ENCODE measurements at regions not wholly inside any gene's neighbourhood (a gene's known extent, or its start where the extent isn't known, plus 50 kb on each side); places are given as distances from the start of the nearest gene placed in this dataset.

DNA sequence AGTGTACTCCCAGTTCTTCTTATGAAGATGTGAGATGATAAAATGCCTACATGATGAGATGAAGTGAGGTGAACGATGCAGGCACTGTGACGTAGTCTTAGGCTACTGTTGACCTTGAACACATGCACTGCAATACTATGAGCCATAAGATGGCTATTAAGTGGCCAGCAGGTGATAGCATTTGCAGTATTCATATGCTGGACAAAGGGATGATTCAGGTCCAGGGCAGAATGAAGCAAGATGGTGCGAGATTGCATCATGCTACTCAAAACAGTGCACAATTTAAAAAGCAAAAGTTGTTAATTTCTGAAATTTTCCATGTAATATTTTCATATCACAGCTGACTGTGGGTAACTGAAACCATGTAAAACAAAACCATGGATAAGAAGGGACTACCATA is 781.4 kb downstream of the PCDH18 start:
- no peak for TF ChIP-seq POLR2A (IDR thresholded peaks at IDR 0.05)
- TF ChIP-seq, protein P1, sequence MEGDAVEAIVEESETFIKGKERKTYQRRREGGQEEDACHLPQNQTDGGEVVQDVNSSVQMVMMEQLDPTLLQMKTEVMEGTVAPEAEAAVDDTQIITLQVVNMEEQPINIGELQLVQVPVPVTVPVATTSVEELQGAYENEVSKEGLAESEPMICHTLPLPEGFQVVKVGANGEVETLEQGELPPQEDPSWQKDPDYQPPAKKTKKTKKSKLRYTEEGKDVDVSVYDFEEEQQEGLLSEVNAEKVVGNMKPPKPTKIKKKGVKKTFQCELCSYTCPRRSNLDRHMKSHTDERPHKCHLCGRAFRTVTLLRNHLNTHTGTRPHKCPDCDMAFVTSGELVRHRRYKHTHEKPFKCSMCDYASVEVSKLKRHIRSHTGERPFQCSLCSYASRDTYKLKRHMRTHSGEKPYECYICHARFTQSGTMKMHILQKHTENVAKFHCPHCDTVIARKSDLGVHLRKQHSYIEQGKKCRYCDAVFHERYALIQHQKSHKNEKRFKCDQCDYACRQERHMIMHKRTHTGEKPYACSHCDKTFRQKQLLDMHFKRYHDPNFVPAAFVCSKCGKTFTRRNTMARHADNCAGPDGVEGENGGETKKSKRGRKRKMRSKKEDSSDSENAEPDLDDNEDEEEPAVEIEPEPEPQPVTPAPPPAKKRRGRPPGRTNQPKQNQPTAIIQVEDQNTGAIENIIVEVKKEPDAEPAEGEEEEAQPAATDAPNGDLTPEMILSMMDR (IDR thresholded peaks at IDR 0.05), result no peak
- H3K4me3 ChIP-seq, result no peak overlapping the region
- no peaks in the 10 kb centered on the region for H3K27me3 ChIP-seq
- intact Hi-C loops (cut with DNase I), result no loop called here
- 54% methylated on average over 3 of the region's 3 CpGs for WGBS (ENCODE audit: insufficient coverage, low coverage, low lambda C conversion rate, missing lambda C conversion rate)
- ATAC-seq, result no peak
- DNase-seq, result no peak
- H3K27ac ChIP-seq, result no peak overlapping the region
- no peaks in the 10 kb centered on the region for H3K9me3 ChIP-seq
- H3K4me1 ChIP-seq, result no peaks in the 10 kb centered on the region
- no peaks in the 10 kb centered on the region for H3K36me3 ChIP-seq

DNA sequence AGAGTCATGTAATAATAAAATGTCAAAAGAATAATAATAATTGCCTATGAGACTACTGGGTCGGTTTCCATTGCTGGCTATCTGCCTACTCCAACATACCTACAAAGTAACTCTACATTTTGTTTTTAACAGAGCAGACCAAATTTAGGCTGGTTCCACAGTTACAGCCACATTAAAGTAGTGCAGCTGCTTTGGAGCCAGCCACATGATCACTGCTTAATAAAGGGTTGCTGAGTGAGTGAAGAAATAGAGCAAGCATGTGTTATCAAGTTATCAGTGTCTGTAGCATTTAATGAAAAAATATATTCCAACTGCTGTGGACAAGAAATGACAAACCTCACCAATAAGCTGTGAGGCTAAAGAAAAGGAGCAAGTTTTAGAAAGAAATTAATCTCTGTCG is 782.3 kb downstream of the PCDH18 start:
- intact Hi-C loops (cut with DNase I), result no loop called here
- WGBS (ENCODE audit: insufficient coverage, low coverage, low lambda C conversion rate, missing lambda C conversion rate), result 42% methylated on average over 2 of the region's 2 CpGs
- ATAC-seq, result no peak

DNA sequence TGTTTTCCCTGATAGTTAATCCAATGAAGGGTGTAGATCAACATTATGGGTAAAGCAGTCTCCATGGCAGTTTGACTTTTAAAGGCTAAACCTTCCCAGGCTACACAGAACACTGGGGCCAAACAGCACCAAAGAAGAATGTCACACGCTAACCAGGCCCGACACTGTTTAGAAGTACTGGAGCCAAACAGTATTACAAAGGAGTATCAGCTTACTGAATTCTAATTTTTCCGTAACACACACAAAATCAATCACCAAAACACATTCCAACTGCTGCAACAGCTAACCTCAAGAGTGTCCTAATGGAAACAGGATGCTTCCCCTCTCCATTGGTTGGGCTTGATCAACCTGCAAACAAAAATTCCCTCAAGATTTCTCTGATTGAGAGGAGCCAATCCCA is 783.5 kb downstream of the PCDH18 start:
- H3K27ac ChIP-seq, result no peak overlapping the region
- no peaks in the 10 kb centered on the region for H3K36me3 ChIP-seq
- H3K9me3 ChIP-seq, result no peaks in the 10 kb centered on the region
- intact Hi-C loops (cut with DNase I), result no loop called here
- no peak for ATAC-seq
- no peaks in the 10 kb centered on the region for H3K27me3 ChIP-seq
- no peak for TF ChIP-seq POLR2A (IDR thresholded peaks at IDR 0.05)
- TF ChIP-seq, protein P1 (IDR thresholded peaks at IDR 0.05), result no peak
- no peaks in the 10 kb centered on the region for H3K4me1 ChIP-seq
- H3K4me3 ChIP-seq, result no peak overlapping the region
- 80% methylated on average over 2 of the region's 3 CpGs for WGBS (ENCODE audit: insufficient coverage, low coverage, low lambda C conversion rate, missing lambda C conversion rate)
- no peak for DNase-seq

More for the DNA sequence above, 782.3 kb downstream of the PCDH18 start:
- Histone ChIP-seq H3K36me3 (no peaks in the 10 kb centered on the region), H3K27me3 (no peaks in the 10 kb centered on the region), H3K27ac (no peak overlapping the region), H3K4me3 (no peak overlapping the region), H3K4me1 (no peaks in the 10 kb centered on the region), H3K9me3 (no peaks in the 10 kb centered on the region)
- no peak for DNase-seq
- TF ChIP-seq, protein P1 (IDR thresholded peaks at IDR 0.05), result no peak
- TF ChIP-seq POLR2A (IDR thresholded peaks at IDR 0.05), result no peak

DNA sequence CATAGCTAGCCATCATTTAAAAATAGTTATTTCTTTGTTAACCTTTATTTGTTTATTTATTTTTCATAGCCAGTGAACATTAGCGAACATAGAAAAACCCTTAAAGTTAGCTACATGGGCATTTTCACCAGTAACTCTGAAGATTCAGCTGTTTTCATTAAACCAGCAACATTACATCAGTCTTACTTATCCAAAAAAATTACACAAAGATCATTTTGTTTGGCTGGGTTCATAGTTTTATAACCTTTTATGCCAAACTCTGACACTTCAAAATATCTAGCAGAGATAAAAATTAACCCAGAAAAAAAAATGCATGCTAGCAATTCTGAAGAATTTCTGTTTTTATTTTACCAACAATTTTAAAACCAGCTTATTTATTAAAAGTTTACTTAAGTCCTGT is 784.1 kb downstream of the PCDH18 start:
- intact Hi-C loops (cut with DNase I), result no loop called here
- Histone ChIP-seq H3K36me3 (no peaks in the 10 kb centered on the region), H3K27me3 (no peaks in the 10 kb centered on the region), H3K4me3 (no peak overlapping the region), H3K4me1 (no peaks in the 10 kb centered on the region), H3K9me3 (no peaks in the 10 kb centered on the region), H3K27ac (no peak overlapping the region)
- DNase-seq (no peak), ATAC-seq (no peak)
- 78% methylated on average over 1 of the region's 1 CpG for WGBS (ENCODE audit: insufficient coverage, low coverage, low lambda C conversion rate, missing lambda C conversion rate)
- TF ChIP-seq POLR2A (IDR thresholded peaks at IDR 0.05), result no peak
- TF ChIP-seq, protein P1 (IDR thresholded peaks at IDR 0.05), result no peak

DNA sequence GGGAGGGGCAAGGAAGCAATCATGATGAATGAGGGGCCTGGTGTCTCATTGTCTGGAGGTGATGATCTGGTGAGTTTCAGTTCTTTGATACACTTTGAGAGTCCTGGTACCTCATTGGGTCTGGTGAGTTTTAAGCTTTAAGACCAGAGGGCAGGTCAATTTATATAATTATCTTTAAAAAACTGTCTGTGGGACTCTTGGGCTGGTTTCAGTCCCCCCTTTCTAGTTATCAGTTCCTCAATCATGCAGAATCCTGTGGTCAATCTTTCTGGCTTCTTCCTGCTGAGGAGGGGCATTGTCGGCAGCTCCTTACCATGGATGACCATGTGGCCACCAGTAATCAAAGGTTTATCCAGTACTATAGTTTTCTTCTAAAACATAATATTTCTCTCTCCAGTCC is 789.1 kb downstream of the PCDH18 start:
- Histone ChIP-seq H3K27ac (no peak overlapping the region), H3K4me3 (no peak overlapping the region), H3K27me3 (no peaks in the 10 kb centered on the region), H3K4me1 (no peaks in the 10 kb centered on the region), H3K9me3 (no peaks in the 10 kb centered on the region), H3K36me3 (no peaks in the 10 kb centered on the region)
- no peak for DNase-seq
- 71% methylated on average over 1 of the region's 1 CpG for WGBS (ENCODE audit: insufficient coverage, low coverage, low lambda C conversion rate, missing lambda C conversion rate)
- no peak for ATAC-seq
- intact Hi-C loops (cut with DNase I), result no loop called here
- TF ChIP-seq, protein P1 (IDR thresholded peaks at IDR 0.05), result no peak
- TF ChIP-seq POLR2A (IDR thresholded peaks at IDR 0.05), result no peak
